HG03457 (cell line): ENCODE measurements at regions not wholly inside any gene's neighbourhood (a gene's known extent, or its start where the extent isn't known, plus 50 kb on each side); places are given as distances from the start of the nearest gene placed in this dataset.

ENCODE experiments used
- ATAC-seq: cut with Tn5 transposase; IDR thresholded peaks from one replicate; pipeline ENCODE4 v1.9.1; 2021; ENCODE audit warnings: moderate number of reproducible peaks; ENCODE audit not compliant: unreplicated experiment

GRCh38 chr15:70198441-70199123 lies 100.9 kb upstream of the TLE3 start:
- ATAC-seq, result no peak

- ATAC-seq, result no peak
Measured at GRCh38 chr15:70197945-70198361, 100.2 kb upstream of the TLE3 start.

DNA sequence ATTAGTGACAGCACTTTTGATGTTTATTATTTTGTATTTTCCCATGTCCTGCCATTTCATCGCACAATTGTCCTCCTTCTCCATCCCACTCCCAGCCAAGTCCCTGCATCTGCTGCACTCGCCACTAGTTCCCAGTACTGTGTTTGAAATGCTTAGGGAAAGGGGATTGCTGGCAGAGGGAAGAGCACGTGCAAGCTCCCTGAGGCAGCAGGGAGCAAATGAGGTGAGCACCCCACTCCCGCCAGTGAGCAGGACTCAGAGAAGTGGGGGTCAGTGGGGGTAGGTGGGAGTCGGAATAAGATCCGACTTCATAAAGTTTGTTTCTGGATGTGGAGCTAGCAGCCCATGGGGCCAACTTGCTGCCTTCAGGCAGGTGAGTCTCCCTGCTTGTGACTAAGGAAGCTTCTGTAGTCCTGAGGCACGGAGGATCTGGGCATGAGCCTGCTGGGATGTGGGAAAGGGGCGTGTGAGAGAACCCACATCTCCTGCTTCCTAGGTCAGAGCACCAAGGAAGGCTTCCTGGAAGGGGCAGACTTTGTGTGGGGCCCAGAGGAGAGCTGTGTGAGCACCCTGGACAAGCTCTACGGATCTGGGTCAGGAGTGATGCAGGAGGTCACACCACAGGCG lies 99.7 kb upstream of the TLE3 start:
- ATAC-seq, result no peak

DNA sequence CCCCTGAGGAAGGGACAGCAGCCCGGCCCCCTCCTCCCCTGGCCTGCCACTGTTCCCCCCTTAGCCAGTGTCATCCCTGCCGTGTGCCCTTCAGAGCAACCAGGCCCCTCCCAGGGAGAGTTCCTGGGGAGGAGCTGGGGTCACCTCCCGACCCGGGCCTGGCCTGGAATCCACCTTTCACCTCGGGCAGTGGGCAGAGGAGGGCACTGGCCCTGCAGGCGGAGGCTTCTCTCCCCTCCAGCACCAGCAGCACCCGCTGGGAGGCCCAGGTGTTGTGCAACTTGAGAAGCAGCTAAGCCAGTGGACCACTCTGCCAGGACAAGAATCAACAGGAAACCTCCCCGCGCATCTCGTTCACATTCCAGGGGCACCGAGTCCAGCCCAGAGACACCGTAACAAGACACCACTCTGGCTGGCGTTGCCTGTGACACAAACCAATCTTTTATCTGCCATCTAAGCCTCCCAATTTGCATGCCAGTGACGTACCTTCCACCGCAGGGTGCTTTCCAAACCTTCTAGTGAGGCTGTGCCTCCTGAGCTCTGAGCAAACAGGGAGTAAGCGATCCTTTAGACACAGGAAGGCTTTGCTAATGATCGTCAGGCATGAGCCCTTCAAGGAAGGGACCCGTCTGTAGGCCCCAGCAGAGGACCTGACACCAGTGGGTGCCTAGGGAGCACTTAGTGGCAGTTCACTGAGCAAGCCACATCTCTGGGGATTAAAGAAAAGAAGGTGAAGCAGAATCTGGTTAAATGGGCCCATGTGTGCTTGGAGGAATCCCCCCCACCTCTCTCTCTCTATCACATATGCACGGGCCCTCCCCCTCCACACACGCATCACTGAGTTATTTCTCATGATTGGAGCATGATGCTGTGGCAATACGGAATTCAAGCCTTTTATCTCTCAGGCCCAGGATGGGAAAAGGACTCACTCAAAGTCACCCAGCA lies 98.9 kb upstream of the TLE3 start:
- peak; percentile 62 for ATAC-seq

- no peak for ATAC-seq
Measured at GRCh38 chr15:70195587-70196305, 98.0 kb upstream of the TLE3 start.

- no peak for ATAC-seq
Measured at GRCh38 chr15:70195171-70195570, 97.5 kb upstream of the TLE3 start.

DNA sequence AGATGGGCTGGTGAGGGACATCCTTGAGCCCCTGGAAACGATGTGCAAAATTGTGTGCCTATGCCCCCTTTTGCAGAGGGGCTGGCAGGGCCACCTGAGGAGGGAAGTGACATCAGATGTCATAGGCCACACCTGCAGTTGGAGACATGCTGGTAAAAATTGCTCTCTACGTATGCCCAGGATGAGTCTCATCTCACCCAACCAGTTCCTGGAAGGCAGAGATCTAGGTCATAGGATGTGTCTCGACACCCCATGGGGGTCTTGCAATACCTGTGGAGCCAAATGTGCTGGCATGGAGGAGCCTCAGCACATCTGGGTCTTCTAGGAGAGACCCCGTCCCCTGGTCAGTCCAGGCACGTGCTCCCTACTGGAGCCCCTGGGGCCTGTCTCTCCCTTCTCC lies 96.5 kb upstream of the TLE3 start:
- no peak for ATAC-seq

DNA sequence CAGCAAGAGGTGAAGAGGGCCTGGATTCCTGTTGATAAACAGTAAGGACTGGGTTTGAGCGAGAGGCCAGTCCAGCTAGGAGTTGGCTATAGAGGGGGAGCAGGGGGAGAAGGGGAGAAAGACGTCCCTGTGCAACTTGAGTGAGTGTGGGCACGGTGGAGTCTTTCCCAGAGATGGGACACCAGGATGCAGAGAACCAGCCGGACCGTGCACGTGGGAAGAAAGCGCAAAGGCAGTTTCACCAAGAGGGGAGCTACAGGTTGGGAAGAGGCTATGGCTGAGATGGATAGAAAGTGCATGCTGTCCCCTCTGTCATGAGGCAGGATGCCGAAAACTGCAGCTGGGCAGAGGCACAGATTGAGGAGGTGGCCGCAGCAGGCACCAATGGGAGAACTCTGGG lies 96.0 kb upstream of the TLE3 start:
- no peak for ATAC-seq

DNA sequence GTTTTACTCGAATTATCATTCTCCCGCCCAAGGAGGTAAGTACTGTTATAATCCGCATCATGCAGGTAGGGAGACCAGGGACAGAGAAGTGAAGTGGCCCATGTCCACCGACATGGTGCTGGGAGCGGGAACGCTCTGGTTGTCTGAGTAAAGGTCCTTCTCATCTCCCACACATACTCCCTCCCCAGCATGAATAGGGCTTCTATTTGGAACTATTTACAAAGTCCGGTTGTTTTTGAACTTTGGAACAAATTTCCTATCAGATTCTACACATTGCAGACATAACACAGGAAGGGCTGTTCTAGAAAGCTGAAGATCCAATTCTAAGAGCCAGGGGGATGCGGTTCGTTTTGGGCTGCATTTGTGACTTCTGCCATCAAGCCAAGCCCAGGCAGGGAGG lies 94.8 kb upstream of the TLE3 start:
- no peak for ATAC-seq

- ATAC-seq, result no peak
Measured at GRCh38 chr15:70192041-70192440, 94.3 kb upstream of the TLE3 start.

DNA sequence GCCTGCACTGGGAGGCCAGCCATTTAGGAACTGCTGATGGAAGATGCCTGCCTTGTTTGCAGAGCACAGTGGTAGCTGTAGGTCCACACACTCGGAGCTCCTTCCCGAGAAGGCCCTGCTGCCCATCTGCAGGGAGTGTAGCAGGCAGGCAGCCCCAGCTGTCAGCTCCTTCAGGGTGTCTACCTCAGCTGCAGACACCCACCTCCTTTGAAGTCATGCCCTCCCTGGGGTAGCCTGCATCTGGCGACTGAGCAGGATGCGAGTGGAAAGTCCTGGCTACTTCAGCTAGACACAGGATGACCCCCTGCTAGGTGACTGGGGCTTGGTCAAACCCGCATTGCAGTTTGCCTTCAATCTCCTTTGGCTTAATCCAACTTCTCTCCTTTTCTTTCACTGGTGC lies 93.2 kb upstream of the TLE3 start:
- ATAC-seq, result no peak

- no peak for ATAC-seq
Measured at GRCh38 chr15:70189826-70190695, 92.3 kb upstream of the TLE3 start.

DNA sequence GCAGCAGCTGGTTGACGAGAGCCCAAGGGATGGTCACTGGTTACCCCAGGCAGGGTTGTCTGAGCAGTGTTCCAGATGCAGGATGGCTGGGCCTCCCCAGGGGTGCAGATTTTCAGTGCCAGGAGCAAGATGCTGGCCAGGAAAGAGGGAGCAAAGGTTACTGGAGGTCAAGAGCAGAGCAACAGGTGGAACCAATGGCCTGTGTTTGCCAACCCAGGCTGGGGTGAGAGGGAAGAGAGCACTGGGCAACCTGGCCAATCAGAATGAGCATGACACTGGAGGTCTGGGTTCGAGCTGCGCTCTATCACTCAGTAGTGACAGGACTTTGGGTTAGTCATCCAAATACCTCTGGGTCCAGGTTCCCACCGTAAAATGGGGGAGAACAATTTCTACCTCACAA lies 90.6 kb upstream of the TLE3 start:
- no peak for ATAC-seq

DNA sequence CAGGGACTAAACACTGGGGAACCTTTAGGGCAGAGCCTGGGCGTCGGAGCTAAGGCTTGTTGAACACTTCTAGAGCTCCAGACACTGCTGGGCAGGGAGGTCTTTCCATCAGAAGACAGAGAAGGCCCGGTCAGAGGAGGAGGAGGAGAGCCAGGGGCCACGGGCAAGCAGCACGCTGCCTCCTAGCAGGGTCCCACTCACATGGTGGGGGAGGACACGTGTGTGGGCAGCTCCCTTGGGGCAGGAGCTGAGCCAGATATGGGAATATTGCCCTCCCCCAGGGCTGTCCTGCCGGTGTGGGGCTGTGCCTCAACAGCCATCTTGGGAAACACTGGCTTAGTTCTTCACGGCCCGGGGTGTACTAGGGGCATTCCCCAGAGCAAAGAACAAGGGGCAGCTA lies 89.6 kb upstream of the TLE3 start:
- ATAC-seq, result no peak

- no peak for ATAC-seq
Measured at GRCh38 chr15:70186152-70186551, 88.4 kb upstream of the TLE3 start.

- ATAC-seq, result no peak
Measured at GRCh38 chr15:70185251-70185711, 87.6 kb upstream of the TLE3 start.

- ATAC-seq, result no peak
Measured at GRCh38 chr15:70182858-70183695, 85.4 kb upstream of the TLE3 start.

GRCh38 chr15:70181626-70182255 lies 84.0 kb upstream of the TLE3 start:
- ATAC-seq, result no peak
